K562 (cell line): ENCODE measurements at regions not wholly inside any gene's neighbourhood (a gene's known extent, or its start where the extent isn't known, plus 50 kb on each side); places are given as distances from the start of the nearest gene placed in this dataset.

Source experiments
- ARID1B ChIP-seq: fragments of 450-650 bp; IDR thresholded peaks from 2 replicates; pipeline ENCODE4 v1.6.1; 2016; ENCODE audit warnings: antibody characterized with exemption, mild to moderate bottlenecking, inconsistent platforms
- ARNT ChIP-seq, 2 experiments: fragments of 450-650 bp; IDR thresholded peaks; 2 replicates each; pipeline ENCODE4 v1.6.1; 2016; ENCODE audit warnings: mild to moderate bottlenecking in 1 of 2
- EP300 ChIP-seq: IDR thresholded peaks from 2 replicates; pipeline ENCODE4 v1.6.1; 2012; ENCODE audit warnings: low read length, improper control_type of control experiment
- MAFK ChIP-seq: IDR thresholded peaks from 2 replicates; pipeline ENCODE4 v1.6.1; 2011; ENCODE audit warnings: low read length, improper control_type of control experiment
- MYC ChIP-seq, 2 experiments: fragments of 250-450 bp in 1 of 2; sonication (Bioruptor Pico) in 1 of 2; IDR thresholded peaks; 2 replicates each; pipeline versions ENCODE4 v1.5.1 to v1.6.1; 2012 to 2021; ENCODE audit warnings: low read depth in 2 of 2, borderline replicate concordance in 1 of 2, improper control_type of control experiment in 1 of 2, low read length in 1 of 2, mild to moderate bottlenecking in 1 of 2, moderate library complexity in 1 of 2
- SRSF9 ChIP-seq: fragments of 200-400 bp; formaldehyde crosslinking; IDR thresholded peaks from 2 replicates; pipeline ENCODE4 v1.6.1; 2017; ENCODE audit warnings: low read depth, low read length, borderline replicate concordance
- TCF3 ChIP-seq: sonication (generic); formaldehyde crosslinking; IDR thresholded peaks from 2 replicates; pipeline ENCODE4 v1.4.0; 2020; ENCODE audit warnings: mild to moderate bottlenecking, missing genetic modification reagents
- ZNF124 ChIP-seq: sonication (generic); formaldehyde crosslinking; IDR thresholded peaks from 2 replicates; pipeline ENCODE4 v1.8.1; 2022; ENCODE audit warnings: missing genetic modification reagents
- ZNF507 ChIP-seq: conservative IDR thresholded peaks from 2 replicates; pipeline ENCODE4 v1.6.1; 2017; ENCODE audit warnings: missing genetic modification characterization, missing compliant biosample characterization
- ZNF76 ChIP-seq: fragments of 250-450 bp; sonication (Bioruptor Pico); IDR thresholded peaks from 2 replicates; pipeline ENCODE4 v1.4.0; 2020; ENCODE audit warnings: mild to moderate bottlenecking, moderate library complexity, borderline replicate concordance
- TF ChIP-seq, protein P1 (sequence below): fragments of 450-650 bp; IDR thresholded peaks from 2 replicates; pipeline ENCODE4 v1.7.1; 2018; ENCODE audit warnings: mild to moderate bottlenecking, low read depth; ENCODE audit not compliant: partially characterized antibody
- TF ChIP-seq, protein P2 (sequence below): IDR thresholded peaks from 2 replicates; pipeline ENCODE4 v1.6.1; 2012; ENCODE audit warnings: low read depth, low read length, improper control_type of control experiment, borderline replicate concordance
- TF ChIP-seq, protein P3 (sequence below), 2 experiments: fragments of 450-650 bp in 1 of 2; sonication (generic) in 1 of 2; formaldehyde crosslinking in 1 of 2; IDR thresholded peaks; 2 replicates each; pipeline versions ENCODE4 v1.7.1 to v1.9.0; 2016 to 2022; ENCODE audit warnings: inconsistent platforms in 1 of 2, mild to moderate bottlenecking in 1 of 2, missing genetic modification reagents in 1 of 2

DNA sequence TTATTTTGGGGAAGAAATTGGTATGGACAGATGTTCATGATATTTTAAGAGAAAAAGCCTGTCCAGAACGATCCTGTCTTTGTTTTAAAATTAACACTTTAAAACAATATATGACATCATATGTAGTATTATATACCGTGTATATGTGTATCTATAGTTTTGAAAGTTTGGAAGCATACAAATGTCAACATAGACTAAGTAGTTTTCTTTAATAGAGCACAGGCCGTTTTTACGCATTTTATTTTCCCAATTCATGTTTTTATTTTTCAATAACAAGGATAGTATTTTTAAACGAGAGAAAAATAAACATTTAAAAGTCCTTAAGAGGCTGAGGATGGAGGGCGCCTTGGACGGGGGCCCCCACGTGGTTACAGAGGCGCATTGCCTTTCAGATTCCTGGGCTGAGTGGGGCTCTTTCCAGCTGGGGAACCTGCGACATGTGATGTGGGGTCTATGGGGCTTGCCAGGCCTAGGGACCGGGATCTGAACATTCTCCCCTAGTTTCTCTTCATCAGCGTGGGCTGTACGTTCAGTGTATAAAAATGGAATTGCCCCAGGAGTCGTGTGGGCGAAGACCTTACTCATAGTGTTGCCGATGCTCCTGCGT, 127.8 kb upstream of the ZNF746 start (continued):
- TF ChIP-seq ARID1B (0 out of 2 replicates have a peak, but pooled peaks have one; percentile 13), ZNF507 (tag) (0 out of 2 replicates have a peak, but pooled peaks have one; percentile 23), ARNT (IDR thresholded peaks at IDR 0.05) (0 out of 4 replicates have a peak, but pooled peaks of 1 of the 2 experiments have one; percentile 70), ZNF76 (CRISPR knock-in tag) (no peak), TCF3 (CRISPR knock-in tag) (no peak), MAFK (no peak), ZNF124 (CRISPR knock-in tag) (no peak), MYC (IDR thresholded peaks at IDR 0.05; ENCODE audit: low read depth, low read length) (peak; percentile 79), MYC (CRISPR knock-in tag; IDR thresholded peaks at IDR 0.05; ENCODE audit: borderline replicate concordance, low read depth) (peak; percentile 69; the same call in 1 of the 2 replicates), EP300 (0 out of 2 replicates have a peak, but pooled peaks have one; percentile 2), SRSF9 (no peak)
- TF ChIP-seq, protein P1, sequence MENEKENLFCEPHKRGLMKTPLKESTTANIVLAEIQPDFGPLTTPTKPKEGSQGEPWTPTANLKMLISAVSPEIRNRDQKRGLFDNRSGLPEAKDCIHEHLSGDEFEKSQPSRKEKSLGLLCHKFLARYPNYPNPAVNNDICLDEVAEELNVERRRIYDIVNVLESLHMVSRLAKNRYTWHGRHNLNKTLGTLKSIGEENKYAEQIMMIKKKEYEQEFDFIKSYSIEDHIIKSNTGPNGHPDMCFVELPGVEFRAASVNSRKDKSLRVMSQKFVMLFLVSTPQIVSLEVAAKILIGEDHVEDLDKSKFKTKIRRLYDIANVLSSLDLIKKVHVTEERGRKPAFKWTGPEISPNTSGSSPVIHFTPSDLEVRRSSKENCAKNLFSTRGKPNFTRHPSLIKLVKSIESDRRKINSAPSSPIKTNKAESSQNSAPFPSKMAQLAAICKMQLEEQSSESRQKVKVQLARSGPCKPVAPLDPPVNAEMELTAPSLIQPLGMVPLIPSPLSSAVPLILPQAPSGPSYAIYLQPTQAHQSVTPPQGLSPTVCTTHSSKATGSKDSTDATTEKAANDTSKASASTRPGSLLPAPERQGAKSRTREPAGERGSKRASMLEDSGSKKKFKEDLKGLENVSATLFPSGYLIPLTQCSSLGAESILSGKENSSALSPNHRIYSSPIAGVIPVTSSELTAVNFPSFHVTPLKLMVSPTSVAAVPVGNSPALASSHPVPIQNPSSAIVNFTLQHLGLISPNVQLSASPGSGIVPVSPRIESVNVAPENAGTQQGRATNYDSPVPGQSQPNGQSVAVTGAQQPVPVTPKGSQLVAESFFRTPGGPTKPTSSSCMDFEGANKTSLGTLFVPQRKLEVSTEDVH, result peak; percentile 38
- TF ChIP-seq, protein P2, sequence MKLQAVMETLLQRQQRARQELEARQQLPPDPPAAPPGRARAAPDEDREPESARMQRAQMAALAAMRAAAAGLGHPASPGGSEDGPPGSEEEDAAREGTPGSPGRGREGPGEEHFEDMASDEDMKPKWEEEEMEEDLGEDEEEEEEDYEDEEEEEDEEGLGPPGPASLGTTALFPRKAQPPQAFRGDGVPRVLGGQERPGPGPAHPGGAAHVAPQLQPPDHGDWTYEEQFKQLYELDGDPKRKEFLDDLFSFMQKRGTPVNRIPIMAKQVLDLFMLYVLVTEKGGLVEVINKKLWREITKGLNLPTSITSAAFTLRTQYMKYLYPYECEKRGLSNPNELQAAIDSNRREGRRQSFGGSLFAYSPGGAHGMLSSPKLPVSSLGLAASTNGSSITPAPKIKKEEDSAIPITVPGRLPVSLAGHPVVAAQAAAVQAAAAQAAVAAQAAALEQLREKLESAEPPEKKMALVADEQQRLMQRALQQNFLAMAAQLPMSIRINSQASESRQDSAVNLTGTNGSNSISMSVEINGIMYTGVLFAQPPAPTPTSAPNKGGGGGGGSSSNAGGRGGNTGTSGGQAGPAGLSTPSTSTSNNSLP, result no peak
- TF ChIP-seq, protein P3, sequence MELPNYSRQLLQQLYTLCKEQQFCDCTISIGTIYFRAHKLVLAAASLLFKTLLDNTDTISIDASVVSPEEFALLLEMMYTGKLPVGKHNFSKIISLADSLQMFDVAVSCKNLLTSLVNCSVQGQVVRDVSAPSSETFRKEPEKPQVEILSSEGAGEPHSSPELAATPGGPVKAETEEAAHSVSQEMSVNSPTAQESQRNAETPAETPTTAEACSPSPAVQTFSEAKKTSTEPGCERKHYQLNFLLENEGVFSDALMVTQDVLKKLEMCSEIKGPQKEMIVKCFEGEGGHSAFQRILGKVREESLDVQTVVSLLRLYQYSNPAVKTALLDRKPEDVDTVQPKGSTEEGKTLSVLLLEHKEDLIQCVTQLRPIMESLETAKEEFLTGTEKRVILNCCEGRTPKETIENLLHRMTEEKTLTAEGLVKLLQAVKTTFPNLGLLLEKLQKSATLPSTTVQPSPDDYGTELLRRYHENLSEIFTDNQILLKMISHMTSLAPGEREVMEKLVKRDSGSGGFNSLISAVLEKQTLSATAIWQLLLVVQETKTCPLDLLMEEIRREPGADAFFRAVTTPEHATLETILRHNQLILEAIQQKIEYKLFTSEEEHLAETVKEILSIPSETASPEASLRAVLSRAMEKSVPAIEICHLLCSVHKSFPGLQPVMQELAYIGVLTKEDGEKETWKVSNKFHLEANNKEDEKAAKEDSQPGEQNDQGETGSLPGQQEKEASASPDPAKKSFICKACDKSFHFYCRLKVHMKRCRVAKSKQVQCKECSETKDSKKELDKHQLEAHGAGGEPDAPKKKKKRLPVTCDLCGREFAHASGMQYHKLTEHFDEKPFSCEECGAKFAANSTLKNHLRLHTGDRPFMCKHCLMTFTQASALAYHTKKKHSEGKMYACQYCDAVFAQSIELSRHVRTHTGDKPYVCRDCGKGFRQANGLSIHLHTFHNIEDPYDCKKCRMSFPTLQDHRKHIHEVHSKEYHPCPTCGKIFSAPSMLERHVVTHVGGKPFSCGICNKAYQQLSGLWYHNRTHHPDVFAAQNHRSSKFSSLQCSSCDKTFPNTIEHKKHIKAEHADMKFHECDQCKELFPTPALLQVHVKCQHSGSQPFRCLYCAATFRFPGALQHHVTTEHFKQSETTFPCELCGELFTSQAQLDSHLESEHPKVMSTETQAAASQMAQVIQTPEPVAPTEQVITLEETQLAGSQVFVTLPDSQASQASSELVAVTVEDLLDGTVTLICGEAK (IDR thresholded peaks at IDR 0.05), result 0 out of 2 replicates have a peak, but pooled peaks have one; percentile 42
- TF ChIP-seq, protein P3 (CRISPR knock-in tag; IDR thresholded peaks at IDR 0.05), result no peak
